ENCODE measurements at regions not wholly inside any gene's neighbourhood (a gene's known extent, or its start where the extent isn't known, plus 50 kb on each side); places are given as distances from the start of the nearest gene placed in this dataset.

DNA sequence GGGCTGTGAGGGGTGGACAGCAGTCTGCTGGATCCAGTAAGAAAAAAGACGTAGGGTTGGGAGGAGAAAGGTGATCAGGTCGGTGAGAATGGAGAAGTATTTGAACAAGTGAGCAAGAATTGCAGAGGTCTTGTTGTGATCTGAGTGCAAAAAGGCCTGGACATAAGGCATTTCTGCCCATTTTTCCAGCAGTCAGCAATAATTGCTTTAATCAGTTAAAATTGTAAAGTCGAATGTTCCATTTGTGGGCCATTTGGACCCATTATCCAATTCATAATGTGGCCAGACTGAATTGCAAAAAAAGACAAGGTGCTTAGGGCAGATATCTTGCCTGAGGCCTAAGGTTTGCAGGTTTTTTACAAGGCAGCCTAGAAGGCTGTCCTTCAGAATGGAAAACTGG, 86.1 kb downstream of the ZNF737 start:
- no peaks in the 10 kb centered on the region for H3K27me3 ChIP-seq (ENCODE audit: control insufficient read depth, insufficient read depth, low read length)
- no peak for ATAC-seq
- H3K9me3 ChIP-seq (ENCODE audit: control insufficient read depth, insufficient read depth, low read depth, low read length): no peaks in the 10 kb centered on the region
- ChIA-PET POLR2A (no interaction called here), CTCF (no interaction called here)
- no peak for DNase-seq (ENCODE audit: low read depth, low spot score)
- no peaks in the 10 kb centered on the region for H3K4me1 ChIP-seq (ENCODE audit: control insufficient read depth, insufficient read depth, low read length)
- in situ Hi-C loops (cut with HindIII; ENCODE audit: low pct_unique_long_range_greater_than_20kb, low sequenced_read_pairs): no loop called here
- TF ChIP-seq SIN3A (IDR thresholded peaks at IDR 0.05; ENCODE audit: borderline replicate concordance, insufficient read depth, low read depth, low read length) (no peak), TCF7L2 (IDR thresholded peaks at IDR 0.05; ENCODE audit: low read depth, low read length) (no peak), POLR2AphosphoS5 (IDR thresholded peaks at IDR 0.05; ENCODE audit: low read depth, low read length) (no peak)
- TF ChIP-seq, protein P1, sequence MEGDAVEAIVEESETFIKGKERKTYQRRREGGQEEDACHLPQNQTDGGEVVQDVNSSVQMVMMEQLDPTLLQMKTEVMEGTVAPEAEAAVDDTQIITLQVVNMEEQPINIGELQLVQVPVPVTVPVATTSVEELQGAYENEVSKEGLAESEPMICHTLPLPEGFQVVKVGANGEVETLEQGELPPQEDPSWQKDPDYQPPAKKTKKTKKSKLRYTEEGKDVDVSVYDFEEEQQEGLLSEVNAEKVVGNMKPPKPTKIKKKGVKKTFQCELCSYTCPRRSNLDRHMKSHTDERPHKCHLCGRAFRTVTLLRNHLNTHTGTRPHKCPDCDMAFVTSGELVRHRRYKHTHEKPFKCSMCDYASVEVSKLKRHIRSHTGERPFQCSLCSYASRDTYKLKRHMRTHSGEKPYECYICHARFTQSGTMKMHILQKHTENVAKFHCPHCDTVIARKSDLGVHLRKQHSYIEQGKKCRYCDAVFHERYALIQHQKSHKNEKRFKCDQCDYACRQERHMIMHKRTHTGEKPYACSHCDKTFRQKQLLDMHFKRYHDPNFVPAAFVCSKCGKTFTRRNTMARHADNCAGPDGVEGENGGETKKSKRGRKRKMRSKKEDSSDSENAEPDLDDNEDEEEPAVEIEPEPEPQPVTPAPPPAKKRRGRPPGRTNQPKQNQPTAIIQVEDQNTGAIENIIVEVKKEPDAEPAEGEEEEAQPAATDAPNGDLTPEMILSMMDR (IDR thresholded peaks at IDR 0.05): no peak
- TF ChIP-seq, protein P2, sequence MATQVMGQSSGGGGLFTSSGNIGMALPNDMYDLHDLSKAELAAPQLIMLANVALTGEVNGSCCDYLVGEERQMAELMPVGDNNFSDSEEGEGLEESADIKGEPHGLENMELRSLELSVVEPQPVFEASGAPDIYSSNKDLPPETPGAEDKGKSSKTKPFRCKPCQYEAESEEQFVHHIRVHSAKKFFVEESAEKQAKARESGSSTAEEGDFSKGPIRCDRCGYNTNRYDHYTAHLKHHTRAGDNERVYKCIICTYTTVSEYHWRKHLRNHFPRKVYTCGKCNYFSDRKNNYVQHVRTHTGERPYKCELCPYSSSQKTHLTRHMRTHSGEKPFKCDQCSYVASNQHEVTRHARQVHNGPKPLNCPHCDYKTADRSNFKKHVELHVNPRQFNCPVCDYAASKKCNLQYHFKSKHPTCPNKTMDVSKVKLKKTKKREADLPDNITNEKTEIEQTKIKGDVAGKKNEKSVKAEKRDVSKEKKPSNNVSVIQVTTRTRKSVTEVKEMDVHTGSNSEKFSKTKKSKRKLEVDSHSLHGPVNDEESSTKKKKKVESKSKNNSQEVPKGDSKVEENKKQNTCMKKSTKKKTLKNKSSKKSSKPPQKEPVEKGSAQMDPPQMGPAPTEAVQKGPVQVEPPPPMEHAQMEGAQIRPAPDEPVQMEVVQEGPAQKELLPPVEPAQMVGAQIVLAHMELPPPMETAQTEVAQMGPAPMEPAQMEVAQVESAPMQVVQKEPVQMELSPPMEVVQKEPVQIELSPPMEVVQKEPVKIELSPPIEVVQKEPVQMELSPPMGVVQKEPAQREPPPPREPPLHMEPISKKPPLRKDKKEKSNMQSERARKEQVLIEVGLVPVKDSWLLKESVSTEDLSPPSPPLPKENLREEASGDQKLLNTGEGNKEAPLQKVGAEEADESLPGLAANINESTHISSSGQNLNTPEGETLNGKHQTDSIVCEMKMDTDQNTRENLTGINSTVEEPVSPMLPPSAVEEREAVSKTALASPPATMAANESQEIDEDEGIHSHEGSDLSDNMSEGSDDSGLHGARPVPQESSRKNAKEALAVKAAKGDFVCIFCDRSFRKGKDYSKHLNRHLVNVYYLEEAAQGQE (IDR thresholded peaks at IDR 0.05; ENCODE audit: insufficient read depth in 1 of 2, low read depth in 2 of 2, low read length in 1 of 2): no peak
- no peaks in the 10 kb centered on the region for H3K36me3 ChIP-seq (ENCODE audit: control insufficient read depth, insufficient read depth, low read length)
- H3K27ac ChIP-seq (ENCODE audit: low read length): no peak overlapping the region
- intact Hi-C loops (cut with micrococcal nuclease; ENCODE audit: unreplicated experiment): no loop called here
- H3K4me3 ChIP-seq (ENCODE audit: low read depth in 2 of 2, low read length in 2 of 2): no peak overlapping the region
- no TSS peak for BruUV-seq (replicated peaks)

DNA sequence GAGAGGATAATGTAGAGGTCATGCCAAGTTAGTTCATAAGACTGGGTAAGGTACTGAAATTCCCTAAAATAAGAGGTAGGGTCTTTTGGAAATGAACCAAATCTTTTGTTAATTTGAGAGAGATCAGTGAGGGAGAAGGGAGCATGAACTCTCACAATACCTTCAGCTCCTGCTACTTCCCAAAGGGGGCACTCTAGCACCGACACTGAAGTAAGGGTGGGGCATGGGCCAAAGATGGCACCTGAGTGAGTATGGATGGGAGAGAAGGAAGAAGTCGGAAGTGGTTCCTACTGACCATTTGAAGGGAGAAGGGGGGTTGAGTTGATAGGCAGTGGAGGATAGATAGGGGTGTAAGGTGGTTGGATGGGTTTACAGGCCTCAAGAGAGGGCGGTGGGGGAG, 86.6 kb downstream of the ZNF737 start:
- DNase-seq (ENCODE audit: low read depth, low spot score) (no peak), ATAC-seq (no peak)
- Histone ChIP-seq H3K36me3 (ENCODE audit: control insufficient read depth, insufficient read depth, low read length) (no peaks in the 10 kb centered on the region), H3K27ac (ENCODE audit: low read length) (no peak overlapping the region), H3K27me3 (ENCODE audit: control insufficient read depth, insufficient read depth, low read length) (no peaks in the 10 kb centered on the region), H3K4me3 (ENCODE audit: low read depth in 2 of 2, low read length in 2 of 2) (no peak overlapping the region), H3K9me3 (ENCODE audit: control insufficient read depth, insufficient read depth, low read depth, low read length) (no peaks in the 10 kb centered on the region), H3K4me1 (ENCODE audit: control insufficient read depth, insufficient read depth, low read length) (no peaks in the 10 kb centered on the region)
- TF ChIP-seq POLR2AphosphoS5 (IDR thresholded peaks at IDR 0.05; ENCODE audit: low read depth, low read length) (no peak), TCF7L2 (IDR thresholded peaks at IDR 0.05; ENCODE audit: low read depth, low read length) (no peak), SIN3A (IDR thresholded peaks at IDR 0.05; ENCODE audit: borderline replicate concordance, insufficient read depth, low read depth, low read length) (no peak)
- TF ChIP-seq, protein P1 (IDR thresholded peaks at IDR 0.05): no peak
- TF ChIP-seq, protein P2 (IDR thresholded peaks at IDR 0.05; ENCODE audit: insufficient read depth in 1 of 2, low read depth in 2 of 2, low read length in 1 of 2): no peak
- ChIA-PET POLR2A (no interaction called here), CTCF (no interaction called here)
- in situ Hi-C loops (cut with HindIII; ENCODE audit: low pct_unique_long_range_greater_than_20kb, low sequenced_read_pairs) (no loop called here), intact Hi-C loops (cut with micrococcal nuclease; ENCODE audit: unreplicated experiment) (no loop called here)
- no TSS peak for BruUV-seq (replicated peaks)
